ENCODE measurements at regions not wholly inside any gene's neighbourhood (a gene's known extent, or its start where the extent isn't known, plus 50 kb on each side); places are given as distances from the start of the nearest gene placed in this dataset.

DNA sequence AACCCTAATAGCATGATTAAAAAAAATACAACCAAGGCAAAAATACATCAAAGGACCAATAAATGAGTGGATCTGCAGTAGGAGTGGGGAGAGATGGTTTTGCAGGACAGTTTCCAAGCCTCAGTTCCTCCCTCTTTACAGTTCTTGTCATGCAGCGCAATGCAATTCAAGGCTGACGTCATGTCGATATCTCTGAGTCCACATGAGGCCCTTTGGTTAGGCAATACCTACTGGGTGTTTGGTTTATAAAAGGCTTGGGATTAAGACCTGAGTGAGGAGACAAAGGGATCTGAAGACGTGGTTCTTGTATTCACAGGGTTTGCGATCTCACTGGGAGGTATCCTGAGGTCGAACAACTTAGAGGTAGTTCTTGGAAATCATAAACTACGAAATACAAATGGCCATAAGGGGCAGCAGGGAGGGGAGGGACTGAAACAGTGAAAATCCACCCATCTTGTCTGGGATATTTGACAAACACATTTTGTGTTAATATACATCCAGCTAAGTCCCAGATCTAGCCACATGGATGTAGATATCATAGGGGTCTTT lies 441.0 kb downstream of the FUT8 start:
- no peak overlapping the region for H3K4me3 ChIP-seq (replicated peaks; ENCODE audit: low read depth, low read length)
- TF ChIP-seq, protein P1, sequence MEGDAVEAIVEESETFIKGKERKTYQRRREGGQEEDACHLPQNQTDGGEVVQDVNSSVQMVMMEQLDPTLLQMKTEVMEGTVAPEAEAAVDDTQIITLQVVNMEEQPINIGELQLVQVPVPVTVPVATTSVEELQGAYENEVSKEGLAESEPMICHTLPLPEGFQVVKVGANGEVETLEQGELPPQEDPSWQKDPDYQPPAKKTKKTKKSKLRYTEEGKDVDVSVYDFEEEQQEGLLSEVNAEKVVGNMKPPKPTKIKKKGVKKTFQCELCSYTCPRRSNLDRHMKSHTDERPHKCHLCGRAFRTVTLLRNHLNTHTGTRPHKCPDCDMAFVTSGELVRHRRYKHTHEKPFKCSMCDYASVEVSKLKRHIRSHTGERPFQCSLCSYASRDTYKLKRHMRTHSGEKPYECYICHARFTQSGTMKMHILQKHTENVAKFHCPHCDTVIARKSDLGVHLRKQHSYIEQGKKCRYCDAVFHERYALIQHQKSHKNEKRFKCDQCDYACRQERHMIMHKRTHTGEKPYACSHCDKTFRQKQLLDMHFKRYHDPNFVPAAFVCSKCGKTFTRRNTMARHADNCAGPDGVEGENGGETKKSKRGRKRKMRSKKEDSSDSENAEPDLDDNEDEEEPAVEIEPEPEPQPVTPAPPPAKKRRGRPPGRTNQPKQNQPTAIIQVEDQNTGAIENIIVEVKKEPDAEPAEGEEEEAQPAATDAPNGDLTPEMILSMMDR (IDR thresholded peaks at IDR 0.05; ENCODE audit: low read length, missing control alignments), result no peak
- no peak for DNase-seq (ENCODE audit: low read depth)

DNA sequence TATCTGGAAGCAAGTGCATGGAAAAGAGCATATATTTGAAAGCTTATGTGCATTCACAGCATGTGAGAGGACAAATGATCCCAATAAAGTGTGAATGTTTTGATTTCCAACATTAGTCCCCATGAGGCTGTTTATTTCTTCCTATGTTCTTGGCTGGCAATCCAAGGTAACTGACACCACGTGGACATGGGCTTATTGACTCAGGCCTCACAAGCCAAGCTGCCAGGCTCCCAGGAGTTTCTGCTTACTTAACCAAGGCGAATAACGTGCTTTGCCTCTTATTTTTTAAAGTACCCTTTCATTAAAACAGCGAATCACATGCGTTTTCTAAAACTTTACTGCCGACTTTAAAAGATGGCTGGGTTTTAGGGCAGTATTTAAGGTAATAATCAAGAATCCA lies 441.7 kb downstream of the FUT8 start:
- DNase-seq (ENCODE audit: low read depth), result no peak
- TF ChIP-seq, protein P1 (IDR thresholded peaks at IDR 0.05; ENCODE audit: low read length, missing control alignments), result no peak
- H3K4me3 ChIP-seq (replicated peaks; ENCODE audit: low read depth, low read length), result no peak overlapping the region

DNA sequence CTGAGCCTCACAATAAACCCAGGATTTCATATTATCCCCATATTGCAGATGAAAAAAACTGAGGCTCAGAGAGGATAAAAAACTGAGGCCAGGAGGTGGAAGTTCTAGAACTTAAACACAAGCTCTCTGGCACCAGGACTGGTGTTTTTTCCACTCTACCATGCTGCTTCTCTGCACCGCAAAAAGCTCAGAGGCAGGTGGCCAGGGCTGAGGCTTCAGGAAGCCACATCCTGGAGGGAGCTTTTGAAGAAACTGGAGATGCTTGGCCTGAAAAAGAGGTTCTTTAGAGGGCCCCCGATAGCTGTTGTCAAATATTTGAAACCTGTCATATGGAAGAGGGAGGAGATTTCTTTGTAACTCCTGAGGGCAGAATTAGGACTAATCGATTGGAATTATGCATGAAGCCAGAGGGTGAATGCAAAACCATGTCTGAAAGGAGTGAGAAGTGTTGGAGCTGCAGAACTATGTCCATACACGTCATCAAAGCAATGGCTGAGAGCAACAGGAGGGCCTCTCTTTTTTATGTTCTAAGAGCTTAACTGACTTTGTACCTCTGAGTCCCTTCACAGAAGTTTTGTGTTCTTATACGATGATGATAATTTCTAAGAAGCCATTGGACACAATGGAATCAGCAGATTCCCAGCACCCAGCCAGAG lies 448.6 kb downstream of the FUT8 start:
- TF ChIP-seq, protein P1 (IDR thresholded peaks at IDR 0.05; ENCODE audit: low read length, missing control alignments), result no peak
- DNase-seq (ENCODE audit: low read depth), result no peak
- no peak overlapping the region for H3K4me3 ChIP-seq (replicated peaks; ENCODE audit: low read depth, low read length)

DNA sequence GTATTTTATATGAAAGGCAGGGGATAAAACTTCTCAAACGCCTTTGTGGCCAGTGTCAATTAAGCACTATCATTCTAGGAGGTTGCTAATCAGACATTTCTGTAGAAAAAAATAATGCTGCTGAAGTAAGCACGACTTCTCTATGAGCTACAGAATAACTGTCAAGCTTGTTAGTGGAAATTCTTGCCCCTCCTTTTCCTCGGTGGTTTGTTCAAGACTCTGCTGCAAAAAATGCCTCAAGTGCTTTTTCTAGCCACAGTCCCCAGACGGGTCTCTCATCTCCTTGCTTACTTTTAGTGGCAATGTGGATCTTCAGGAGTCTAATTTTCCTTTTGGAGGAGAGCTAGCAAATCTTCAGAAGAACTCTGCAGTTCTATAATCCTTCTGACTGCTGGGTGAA lies 452.0 kb downstream of the FUT8 start:
- DNase-seq (ENCODE audit: low read depth), result no peak
- no peak overlapping the region for H3K4me3 ChIP-seq (replicated peaks; ENCODE audit: low read depth, low read length)
- TF ChIP-seq, protein P1 (IDR thresholded peaks at IDR 0.05; ENCODE audit: low read length, missing control alignments), result no peak

DNA sequence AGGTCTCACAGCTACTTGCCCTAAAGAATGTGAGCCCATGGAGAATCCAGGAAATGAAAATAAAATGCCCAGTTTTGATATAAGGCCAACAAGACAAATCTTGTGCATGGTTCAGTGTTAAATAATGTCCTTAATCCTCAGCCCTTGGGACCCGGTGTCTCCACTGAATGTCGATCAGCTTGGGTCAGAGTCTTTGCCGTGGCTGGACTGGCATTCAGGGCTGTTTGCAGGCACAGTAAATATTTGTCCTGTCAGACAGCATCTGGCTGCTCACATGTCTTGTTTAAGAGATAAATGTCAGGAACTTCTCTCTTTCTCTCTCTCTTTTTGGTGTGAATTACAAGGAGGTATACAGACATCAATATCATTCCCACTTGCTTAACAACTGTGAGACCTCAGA lies 452.5 kb downstream of the FUT8 start:
- DNase-seq (ENCODE audit: low read depth), result no peak
- TF ChIP-seq, protein P1 (IDR thresholded peaks at IDR 0.05; ENCODE audit: low read length, missing control alignments), result no peak
- no peak overlapping the region for H3K4me3 ChIP-seq (replicated peaks; ENCODE audit: low read depth, low read length)

DNA sequence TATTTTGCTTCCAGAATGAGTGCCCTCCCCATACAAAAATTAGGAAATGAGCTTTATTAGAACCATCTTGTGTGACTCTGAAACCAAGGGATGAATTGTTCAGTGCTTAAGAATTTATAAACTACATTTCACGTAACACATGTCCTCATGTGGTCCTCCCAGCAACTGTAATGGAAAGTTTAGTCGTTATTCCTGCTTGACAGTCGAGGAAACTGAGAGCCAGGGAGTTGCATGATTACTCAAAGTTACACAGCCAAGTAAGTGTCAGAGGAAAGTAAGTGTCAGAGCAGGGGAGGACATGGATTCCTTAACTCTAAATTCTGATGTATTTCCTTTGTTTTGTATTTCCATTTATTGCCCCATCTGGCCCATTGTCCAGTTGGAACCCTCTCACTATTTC lies 453.9 kb downstream of the FUT8 start:
- no peak for DNase-seq (ENCODE audit: low read depth)
- TF ChIP-seq, protein P1 (IDR thresholded peaks at IDR 0.05; ENCODE audit: low read length, missing control alignments), result no peak
- no peak overlapping the region for H3K4me3 ChIP-seq (replicated peaks; ENCODE audit: low read depth, low read length)

DNA sequence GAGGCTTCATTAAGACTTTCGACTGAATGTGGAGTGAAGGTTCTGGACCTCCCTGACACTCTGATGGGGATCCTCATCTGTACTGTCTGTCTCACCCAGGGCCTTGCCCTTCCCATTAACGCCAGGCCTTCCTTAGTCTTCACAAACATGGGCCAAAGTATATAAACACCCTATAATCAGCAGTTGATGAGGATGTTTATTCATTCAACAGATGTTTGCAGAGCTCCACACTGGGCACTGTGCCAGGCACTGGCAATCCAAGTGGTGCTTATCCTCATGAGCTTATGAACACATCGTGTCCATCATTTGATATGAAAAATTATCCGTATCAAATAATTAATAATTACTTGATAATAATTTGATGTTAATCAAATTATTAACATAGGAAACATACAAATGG lies 454.4 kb downstream of the FUT8 start:
- H3K4me3 ChIP-seq (replicated peaks; ENCODE audit: low read depth, low read length), result no peak overlapping the region
- no peak for DNase-seq (ENCODE audit: low read depth)
- TF ChIP-seq, protein P1 (IDR thresholded peaks at IDR 0.05; ENCODE audit: low read length, missing control alignments), result no peak
